ENCODE measurements at regions not wholly inside any gene's neighbourhood (a gene's known extent, or its start where the extent isn't known, plus 50 kb on each side); places are given as distances from the start of the nearest gene placed in this dataset.

GRCh38 chr15:75148280-75148679 lies 53.4 kb upstream of the C15orf39 start (continued):
- TF ChIP-seq ARID4B (CRISPR knock-in tag; IDR thresholded peaks at IDR 0.05; ENCODE audit: borderline replicate concordance) (no peak), E2F1 (CRISPR knock-in tag; IDR thresholded peaks at IDR 0.05) (no peak), OVOL2 (CRISPR knock-in tag; IDR thresholded peaks at IDR 0.05; ENCODE audit: borderline replicate concordance) (no peak), PRRX2 (CRISPR knock-in tag; IDR thresholded peaks at IDR 0.05) (no peak), TEAD4 (CRISPR knock-in tag; IDR thresholded peaks at IDR 0.05) (no peak), RORB (CRISPR knock-in tag; IDR thresholded peaks at IDR 0.05) (no peak)

DNA sequence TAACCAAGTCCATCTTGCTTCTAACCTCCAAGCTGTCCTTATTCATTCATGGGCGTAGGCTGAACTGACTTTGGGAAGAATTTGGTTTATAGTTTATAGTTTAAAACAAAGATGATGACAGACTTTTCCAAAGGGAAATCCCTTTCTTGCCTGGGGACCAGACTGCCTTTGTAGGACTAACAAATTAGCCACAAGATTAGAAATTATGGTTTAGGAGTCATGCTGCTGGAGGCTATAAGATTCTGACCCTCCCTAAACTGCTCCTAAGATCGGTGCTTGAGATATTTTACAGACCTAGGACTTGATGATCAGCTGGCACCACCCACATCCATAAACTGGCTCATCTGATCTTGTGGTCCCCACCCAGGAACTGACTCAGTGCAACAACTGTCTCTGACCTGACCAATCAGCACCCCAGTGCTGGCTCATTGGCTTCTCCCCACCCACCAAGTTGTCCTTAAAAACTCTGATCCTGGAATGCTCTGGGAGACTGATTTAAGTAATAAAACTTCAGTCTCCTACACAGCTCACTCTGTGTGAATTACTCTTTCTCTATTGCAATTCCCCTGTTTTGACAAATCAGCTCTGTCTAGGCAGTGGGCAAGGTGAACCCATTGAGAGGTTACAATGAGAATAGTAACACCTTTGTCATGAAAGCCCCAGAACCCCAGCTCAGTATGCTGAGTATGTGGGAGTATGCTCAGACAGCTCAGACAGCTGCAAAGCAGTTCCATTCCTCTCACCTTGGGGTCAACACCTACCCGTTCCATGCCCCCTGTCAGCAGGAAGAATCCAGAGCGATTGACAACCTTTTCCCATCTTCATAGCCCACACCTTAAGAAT lies 51.6 kb upstream of the C15orf39 start:
- TF ChIP-seq CDX4 (CRISPR knock-in tag; IDR thresholded peaks at IDR 0.05; ENCODE audit: borderline replicate concordance), result no peak
- no peak for TF ChIP-seq NFYB (CRISPR knock-in tag; conservative IDR thresholded peaks at IDR 0.05; ENCODE audit: low read depth)
- TF ChIP-seq ATF6 (CRISPR knock-in tag; IDR thresholded peaks at IDR 0.05), result no peak
- TF ChIP-seq HMGXB4 (CRISPR knock-in tag; IDR thresholded peaks at IDR 0.05), result no peak
- TF ChIP-seq PRRX2 (CRISPR knock-in tag; IDR thresholded peaks at IDR 0.05), result no peak
- no peak for TF ChIP-seq HMGA2 (CRISPR knock-in tag; IDR thresholded peaks at IDR 0.05)
- no peak for TF ChIP-seq USF1 (CRISPR knock-in tag; IDR thresholded peaks at IDR 0.05)
- DNase-seq (ENCODE audit: low spot score), result no peak
- H3K4me1 Mint-ChIP-seq, result no peaks in the 10 kb centered on the region
- H3K36me3 Mint-ChIP-seq, result peaks cover 7% of the 10 kb centered on the region
- ChIA-PET CTCF (no interaction called here), POLR2A (no interaction called here)
- no peak overlapping the region for H3K27ac Mint-ChIP-seq
- peaks cover 22% of the 10 kb centered on the region for H3K9me3 Mint-ChIP-seq
- peaks cover 3% of the 10 kb centered on the region for H3K27me3 Mint-ChIP-seq (ENCODE audit: low read depth)
- ATAC-seq, result no peak
- no peak overlapping the region for H3K4me3 Mint-ChIP-seq
